Karpas-422 (cell line): ENCODE measurements at regions not wholly inside any gene's neighbourhood (a gene's known extent, or its start where the extent isn't known, plus 50 kb on each side); places are given as distances from the start of the nearest gene placed in this dataset.

Source experiments
- DNase-seq: peaks from one replicate; pipeline ENCODE4 v3.0.0-alpha.2; 2015
- H2AFZ ChIP-seq: fragments of 200-600 bp; sonication (generic); 2 replicates; pipeline ENCODE4 v1.6.1; 2014; ENCODE audit warnings: antibody characterized with exemption, low read length, mixed read lengths
- H3K27ac ChIP-seq: fragments of 200-600 bp; sonication (generic); 2 replicates; pipeline ENCODE4 v1.5.1; 2014; ENCODE audit warnings: mild to moderate bottlenecking, low read length, moderate library complexity
- H3K27me3 ChIP-seq: fragments of 200-600 bp; sonication (generic); 2 replicates; pipeline ENCODE4 v1.6.1; 2014; ENCODE audit warnings: low read length, mixed read lengths
- H3K36me3 ChIP-seq: fragments of 200-600 bp; sonication (generic); 2 replicates; pipeline ENCODE4 v1.6.1; 2014; ENCODE audit warnings: low read length, mixed read lengths; ENCODE audit not compliant: insufficient read depth
- H3K4me1 ChIP-seq: fragments of 200-600 bp; sonication (generic); 2 replicates; pipeline ENCODE4 v1.6.1; 2014; ENCODE audit warnings: mild to moderate bottlenecking, low read length, mixed read lengths
- H3K4me2 ChIP-seq: fragments of 200-600 bp; sonication (generic); 2 replicates; pipeline ENCODE4 v1.6.1; 2014; ENCODE audit warnings: low read length, low read depth, mild to moderate bottlenecking; ENCODE audit not compliant: poor library complexity, severe bottlenecking
- H3K4me3 ChIP-seq: fragments of 200-600 bp; sonication (generic); 2 replicates; pipeline ENCODE4 v1.5.1; 2014; ENCODE audit warnings: mild to moderate bottlenecking, antibody characterized with exemption, low read length, mixed read lengths
- H3K79me2 ChIP-seq: fragments of 200-600 bp; sonication (generic); 2 replicates; pipeline ENCODE4 v1.6.1; 2014; ENCODE audit warnings: mild to moderate bottlenecking, low read length, mixed read lengths
- H3K9ac ChIP-seq: fragments of 200-600 bp; sonication (generic); 2 replicates; pipeline ENCODE4 v1.6.0; 2014; ENCODE audit warnings: low read length
- H3K9me2 ChIP-seq: fragments of 200-600 bp; sonication (generic), shearing (Covaris generic); replicated peaks from 2 replicates; pipeline ENCODE4 v1.6.0; 2014; ENCODE audit warnings: mild to moderate bottlenecking, low read length, moderate library complexity; ENCODE audit not compliant: insufficient read depth
- H3K9me3 ChIP-seq: fragments of 300-700, 200-600 bp; sonication (generic); 2 replicates; pipeline ENCODE4 v1.6.1; 2014; ENCODE audit warnings: low read length, mixed read lengths
- H4K20me1 ChIP-seq: fragments of 200-600 bp; sonication (generic); 2 replicates; pipeline ENCODE4 v1.6.1; 2014; ENCODE audit warnings: mild to moderate bottlenecking, antibody characterized with exemption, low read length, low read depth; ENCODE audit not compliant: insufficient read depth

DNA sequence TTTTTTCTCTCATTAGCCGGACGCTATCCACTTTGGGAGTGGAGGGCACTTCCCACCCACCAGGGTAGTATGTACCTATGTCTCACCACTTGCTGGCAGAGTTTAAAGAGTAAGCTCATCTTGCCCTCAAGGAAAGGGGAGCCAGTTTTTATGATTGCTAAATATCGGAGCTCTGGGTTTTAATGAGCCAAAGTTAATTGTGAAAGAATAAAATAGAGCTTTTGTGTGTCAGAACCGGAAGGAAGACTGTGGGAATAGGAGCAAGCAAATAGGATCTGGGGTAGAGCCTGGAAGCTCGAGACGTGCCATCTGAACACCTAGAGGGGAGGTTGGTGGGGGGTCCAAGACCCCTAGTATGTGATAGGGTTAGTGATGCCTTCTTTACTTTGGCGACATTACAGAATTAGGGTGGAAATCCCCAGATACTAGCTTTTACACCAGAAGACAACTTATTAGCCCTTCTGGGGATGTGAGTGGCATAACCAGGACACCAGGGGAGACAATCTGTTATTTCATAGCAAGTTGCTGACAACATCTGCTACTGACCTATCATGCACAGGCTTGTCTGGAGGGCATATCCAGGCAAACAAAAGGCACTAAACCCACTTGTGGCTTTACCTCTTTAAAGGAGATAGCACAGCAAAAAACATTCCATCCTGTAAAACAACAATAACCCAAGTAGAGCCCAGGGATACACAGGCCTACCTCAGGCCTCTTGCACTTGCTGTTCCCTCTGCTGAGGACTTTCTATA, 333.8 kb downstream of the ZNF621 start:
- no peak overlapping the region for H3K27ac ChIP-seq
- H3K4me1 ChIP-seq = no peaks in the 10 kb centered on the region
- H3K4me2 ChIP-seq = no peak overlapping the region
- H3K79me2 ChIP-seq = no peaks in the 10 kb centered on the region
- no peak overlapping the region for H3K4me3 ChIP-seq
- no peaks in the 10 kb centered on the region for H3K27me3 ChIP-seq
- no peaks in the 10 kb centered on the region for H3K36me3 ChIP-seq
- no peak for DNase-seq
- no peak overlapping the region for H2AFZ ChIP-seq
- H3K9me2 ChIP-seq = no peaks in the 10 kb centered on the region
- H3K9ac ChIP-seq = no peak overlapping the region
- no peaks in the 10 kb centered on the region for H3K9me3 ChIP-seq
- H4K20me1 ChIP-seq = no peaks in the 10 kb centered on the region

DNA sequence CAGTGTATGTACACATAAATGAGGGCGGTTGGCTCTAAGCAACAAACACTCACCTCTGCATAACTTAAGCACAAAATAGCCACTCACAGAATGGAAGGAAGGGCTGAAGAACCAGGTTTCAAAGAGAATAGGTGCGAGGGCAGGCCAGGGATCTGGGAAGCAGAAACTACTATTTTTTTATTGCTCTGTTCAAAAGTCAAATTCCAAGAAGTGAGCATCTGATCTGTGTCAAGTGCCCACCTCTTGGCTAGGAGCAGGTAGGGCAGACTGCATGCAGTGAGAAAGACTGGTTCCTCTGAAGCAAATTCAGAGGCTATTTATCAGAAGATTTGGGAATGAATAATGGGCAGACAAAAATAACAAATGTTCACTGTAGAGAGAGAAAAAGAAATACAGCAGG, 336.4 kb upstream of the CTNNB1 start:
- Histone ChIP-seq H3K27me3 (no peaks in the 10 kb centered on the region; the same call in 1 of the 2 replicates), H4K20me1 (no peaks in the 10 kb centered on the region), H3K9ac (no peak overlapping the region), H3K4me1 (no peaks in the 10 kb centered on the region), H2AFZ (no peak overlapping the region), H3K9me2 (no peaks in the 10 kb centered on the region), H3K9me3 (no peaks in the 10 kb centered on the region), H3K36me3 (no peaks in the 10 kb centered on the region), H3K4me2 (no peak overlapping the region), H3K27ac (no peak overlapping the region), H3K79me2 (no peaks in the 10 kb centered on the region), H3K4me3 (no peak overlapping the region)
- DNase-seq = no peak

DNA sequence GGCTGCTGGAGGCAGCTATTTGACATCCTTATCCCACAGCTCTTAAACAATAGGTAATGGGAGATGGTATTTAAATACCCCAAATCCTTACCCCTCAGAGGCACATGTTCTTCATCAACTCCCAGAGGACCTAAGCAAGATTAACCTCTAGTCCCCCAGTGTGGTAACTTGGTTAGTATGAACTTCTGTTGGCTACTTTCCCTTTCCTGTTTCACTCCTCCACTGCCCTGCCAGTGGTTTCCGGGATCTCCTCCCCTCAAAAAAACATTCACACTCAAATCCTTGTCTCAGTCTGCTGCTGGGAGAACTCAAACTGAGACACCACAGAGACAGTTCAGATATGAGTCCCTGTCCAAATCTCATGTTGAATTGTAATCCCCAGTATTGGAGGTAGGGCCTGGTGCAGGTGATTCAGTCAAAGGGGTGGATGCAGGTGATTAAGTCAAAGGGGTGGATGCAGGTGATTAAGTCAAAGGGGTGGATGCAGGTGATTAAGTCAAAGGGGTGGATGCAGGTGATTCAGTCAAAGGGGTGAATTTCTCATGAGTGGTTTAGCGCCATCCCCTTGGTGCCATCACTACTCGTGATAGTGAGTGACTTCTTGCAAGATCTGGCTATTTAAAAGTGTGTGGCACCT, 335.0 kb upstream of the CTNNB1 start:
- Histone ChIP-seq H3K27me3 (no peaks in the 10 kb centered on the region; the same call in 1 of the 2 replicates), H3K9ac (no peak overlapping the region), H3K79me2 (no peaks in the 10 kb centered on the region), H4K20me1 (no peaks in the 10 kb centered on the region), H3K9me3 (no peaks in the 10 kb centered on the region), H3K4me2 (no peak overlapping the region), H3K4me1 (no peaks in the 10 kb centered on the region), H3K4me3 (no peak overlapping the region), H3K27ac (no peak overlapping the region), H2AFZ (no peak overlapping the region), H3K9me2 (no peaks in the 10 kb centered on the region), H3K36me3 (no peaks in the 10 kb centered on the region)
- DNase-seq = no peak

GRCh38 chr3:40864915-40865314, 334.4 kb upstream of the CTNNB1 start:
- Histone ChIP-seq H3K36me3 (no peaks in the 10 kb centered on the region), H3K4me2 (no peak overlapping the region), H3K27ac (no peak overlapping the region), H2AFZ (no peak overlapping the region), H3K9me2 (no peaks in the 10 kb centered on the region), H4K20me1 (no peaks in the 10 kb centered on the region), H3K79me2 (no peaks in the 10 kb centered on the region), H3K9ac (no peak overlapping the region), H3K9me3 (no peaks in the 10 kb centered on the region), H3K4me3 (no peak overlapping the region), H3K4me1 (no peaks in the 10 kb centered on the region), H3K27me3 (no peaks in the 10 kb centered on the region; the same call in 1 of the 2 replicates)
- no peak for DNase-seq

DNA sequence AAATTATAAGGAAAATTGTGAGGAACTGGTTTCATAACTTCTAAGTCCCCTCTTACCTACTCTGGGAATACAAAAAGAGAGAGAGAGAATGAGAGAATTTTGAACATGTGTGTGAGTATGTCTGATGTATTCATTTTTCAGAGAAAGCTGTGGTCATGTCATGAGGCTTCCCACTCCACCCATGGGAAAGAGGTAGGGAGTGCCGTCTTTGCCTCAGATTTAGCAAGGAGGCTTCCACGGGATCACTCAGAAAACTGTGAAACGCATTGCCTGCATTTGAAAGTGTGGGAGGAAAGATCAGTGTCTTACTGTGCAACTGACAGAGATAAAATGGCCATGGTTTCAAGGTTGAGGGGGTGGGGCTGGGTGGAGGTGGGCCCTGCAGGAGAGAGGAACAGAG, 331.5 kb upstream of the CTNNB1 start:
- no peaks in the 10 kb centered on the region for H3K9me2 ChIP-seq
- no peak overlapping the region for H3K9ac ChIP-seq
- no peak for DNase-seq
- H3K4me1 ChIP-seq = no peaks in the 10 kb centered on the region
- no peaks in the 10 kb centered on the region; the same call in 1 of the 2 replicates for H3K27me3 ChIP-seq
- no peaks in the 10 kb centered on the region for H3K9me3 ChIP-seq
- H3K36me3 ChIP-seq = no peaks in the 10 kb centered on the region
- H3K27ac ChIP-seq = no peak overlapping the region
- H4K20me1 ChIP-seq = no peaks in the 10 kb centered on the region
- no peaks in the 10 kb centered on the region for H3K79me2 ChIP-seq
- no peak overlapping the region for H3K4me2 ChIP-seq
- no peak overlapping the region for H3K4me3 ChIP-seq
- H2AFZ ChIP-seq = no peak overlapping the region

- Histone ChIP-seq H3K27ac (no peak overlapping the region), H3K36me3 (no peaks in the 10 kb centered on the region), H3K9ac (no peak overlapping the region)
Observed at GRCh38 chr3:40869013-40869412, 330.3 kb upstream of the CTNNB1 start.

DNA sequence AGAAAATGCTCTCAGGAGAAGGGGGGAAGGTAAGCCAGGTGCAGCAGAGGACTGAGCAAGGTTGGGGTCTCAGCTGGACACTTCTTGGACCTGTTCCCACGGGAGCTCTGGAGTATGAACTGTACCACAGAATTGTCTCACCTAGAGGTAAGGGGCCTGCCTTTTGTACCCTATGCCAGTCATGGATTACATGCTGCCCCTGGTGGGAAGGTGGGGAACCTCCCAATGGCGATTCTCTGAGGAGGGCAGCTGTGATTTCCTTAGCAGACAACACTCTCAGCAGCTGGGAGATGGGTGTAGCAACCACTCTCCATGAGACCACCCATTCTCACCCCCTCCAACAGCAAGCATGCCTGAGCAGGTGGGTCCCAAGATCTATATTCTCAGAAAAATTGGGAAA, 329.4 kb upstream of the CTNNB1 start:
- no peak overlapping the region for H3K4me2 ChIP-seq
- no peak overlapping the region for H3K27ac ChIP-seq
- H3K36me3 ChIP-seq = no peaks in the 10 kb centered on the region
- no peaks in the 10 kb centered on the region for H4K20me1 ChIP-seq
- H3K9ac ChIP-seq = no peak overlapping the region
- no peaks in the 10 kb centered on the region; the same call in 1 of the 2 replicates for H3K27me3 ChIP-seq
- H3K9me3 ChIP-seq = no peaks in the 10 kb centered on the region
- no peak overlapping the region for H2AFZ ChIP-seq
- no peak overlapping the region for H3K4me3 ChIP-seq
- no peak for DNase-seq
- H3K9me2 ChIP-seq = no peaks in the 10 kb centered on the region
- no peaks in the 10 kb centered on the region for H3K4me1 ChIP-seq
- H3K79me2 ChIP-seq = no peaks in the 10 kb centered on the region

More at GRCh38 chr3:40869013-40869412, 330.3 kb upstream of the CTNNB1 start:
- Histone ChIP-seq H3K4me1 (no peaks in the 10 kb centered on the region), H2AFZ (no peak overlapping the region), H3K79me2 (no peaks in the 10 kb centered on the region), H3K27me3 (no peaks in the 10 kb centered on the region; the same call in 1 of the 2 replicates), H3K9me3 (no peaks in the 10 kb centered on the region), H4K20me1 (no peaks in the 10 kb centered on the region), H3K4me2 (no peak overlapping the region), H3K4me3 (no peak overlapping the region), H3K9me2 (no peaks in the 10 kb centered on the region)
- DNase-seq = no peak

- Histone ChIP-seq H3K36me3 (no peaks in the 10 kb centered on the region), H3K4me3 (no peak overlapping the region), H3K27me3 (no peaks in the 10 kb centered on the region), H3K4me1 (no peaks in the 10 kb centered on the region), H3K79me2 (no peaks in the 10 kb centered on the region), H3K27ac (no peak overlapping the region), H3K9me2 (no peaks in the 10 kb centered on the region), H2AFZ (no peak overlapping the region), H4K20me1 (no peaks in the 10 kb centered on the region), H3K9ac (no peak overlapping the region), H3K9me3 (no peaks in the 10 kb centered on the region), H3K4me2 (no peak overlapping the region)
- DNase-seq = no peak
Observed at GRCh38 chr3:40871394-40871793, 327.9 kb upstream of the CTNNB1 start.
